ENCODE measurements at regions not wholly inside any gene's neighbourhood (a gene's known extent, or its start where the extent isn't known, plus 50 kb on each side); places are given as distances from the start of the nearest gene placed in this dataset.

DNA sequence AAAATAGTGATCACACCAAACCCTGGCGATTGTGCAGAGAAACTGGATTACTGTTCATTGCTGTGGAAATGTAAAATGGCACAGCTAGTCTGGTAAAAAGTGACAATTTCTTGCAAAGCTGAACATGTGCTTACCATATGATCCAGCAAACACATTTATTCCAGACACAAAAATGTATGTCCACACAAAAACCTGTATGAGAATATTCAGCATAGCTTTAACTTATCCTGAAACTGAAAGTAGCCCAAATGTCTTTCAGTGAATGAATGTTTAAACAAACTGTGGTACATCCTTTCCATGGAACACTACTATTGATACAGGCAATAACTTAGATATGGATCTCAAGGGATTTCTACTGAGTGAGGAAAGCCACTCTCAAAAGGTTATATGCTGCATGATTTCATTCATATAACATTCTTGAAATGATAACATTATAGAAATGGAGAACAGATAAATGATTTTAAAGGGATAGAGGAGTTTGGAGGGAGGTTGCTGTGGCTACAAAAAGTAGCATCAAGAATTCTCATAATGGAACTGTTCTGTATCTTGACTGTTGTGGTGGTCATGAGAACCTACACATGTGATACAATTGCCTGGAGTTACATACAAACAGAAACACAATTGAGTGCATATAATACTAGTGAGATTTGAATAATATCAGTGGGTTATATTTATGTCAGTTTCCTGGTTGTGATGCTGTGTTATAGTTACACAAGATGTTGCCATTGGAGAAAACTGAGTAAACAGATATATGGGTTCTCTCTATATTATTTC is 70.7 kb upstream of the DPH6 start:
- TF ChIP-seq SIN3A (IDR thresholded peaks at IDR 0.05; ENCODE audit: borderline replicate concordance in 2 of 2, control insufficient read depth in 1 of 2, low read depth in 2 of 2, low read length in 2 of 2) (no peak), BRF2 (IDR thresholded peaks at IDR 0.05; ENCODE audit: borderline replicate concordance, insufficient read depth, insufficient read length) (no peak), SMC3 (conservative IDR thresholded peaks at IDR 0.05; ENCODE audit: insufficient read depth, low read depth, low read length) (no peak), CTCF (IDR thresholded peaks at IDR 0.05 in 2 of 3, conservative IDR thresholded peaks at IDR 0.05 in 1 of 3; ENCODE audit: insufficient read depth in 2 of 3, low read depth in 1 of 3, low read length in 3 of 3) (no peak)
